Endothelial cell of umbilical vein (primary cell): ENCODE measurements at regions not wholly inside any gene's neighbourhood (a gene's known extent, or its start where the extent isn't known, plus 50 kb on each side); places are given as distances from the start of the nearest gene placed in this dataset.

Source experiments
- BruUV-seq: library from RNA; stranded (reverse); fragments of 400-500 nt; replicated peaks from 2 replicates; lab custom pipeline; 2021; lab: Mats Ljungman, UMichigan
- CTCF ChIA-PET: fragments of 300-600, 350-600 bp; sonication (Branson Sonifier 250); formaldehyde crosslinking; loops from one replicate; lab custom pipeline; 2021; ENCODE audit warnings: antibody characterized with exemption, inconsistent platforms; lab: Charles Lee
- POLR2A ChIA-PET: fragments of 300-600, 350-600 bp; sonication (Branson Sonifier 250); formaldehyde crosslinking; loops from one replicate; lab custom pipeline; 2021; ENCODE audit warnings: antibody characterized with exemption, inconsistent platforms; lab: Charles Lee
- DNase-seq: peaks from one replicate; pipeline ENCODE4 v3.0.0-alpha.2; 2011; ENCODE audit warnings: low read depth, low spot score
- FAIRE-seq: peaks from 2 replicates; lab custom pipeline; 2011; peaks lifted over from hg19 to GRCh38; lab: Jason Lieb, UNC
- H2AFZ ChIP-seq: 2 replicates; pipeline ENCODE4 v1.6.0; 2012; ENCODE audit warnings: low read depth, low read length, control low read depth, inconsistent platforms
- H3K27ac ChIP-seq: 2 replicates; pipeline ENCODE4 v1.5.1; 2011; ENCODE audit warnings: low read depth, mild to moderate bottlenecking, control low read depth, low read length, moderate library complexity; ENCODE audit not compliant: insufficient read depth
- H3K27me3 ChIP-seq, 2 experiments: 2 replicates each; pipeline versions ENCODE4 v1.6.0 to v1.6.1; 2011; ENCODE audit warnings: low read length in 2 of 2, mixed read lengths in 1 of 2; ENCODE audit not compliant: control insufficient read depth in 2 of 2, insufficient read depth in 2 of 2
- H3K36me3 ChIP-seq, 2 experiments: 2 replicates in 1 of 2; 3 replicates in 1 of 2; pipeline ENCODE4 v1.5.1; 2011; ENCODE audit warnings: low read length in 2 of 2, mild to moderate bottlenecking in 1 of 2, moderate library complexity in 1 of 2; ENCODE audit not compliant: control insufficient read depth in 2 of 2, insufficient read depth in 2 of 2; ENCODE audit errors: extremely low read depth in 1 of 2
- H3K4me1 ChIP-seq: 3 replicates; pipeline ENCODE4 v1.5.1; 2011; ENCODE audit warnings: mild to moderate bottlenecking, low read length; ENCODE audit not compliant: control insufficient read depth, insufficient read depth; ENCODE audit errors: extremely low read depth
- H3K4me2 ChIP-seq: 2 replicates; pipeline ENCODE4 v1.6.1; 2011; ENCODE audit warnings: low read length, control low read depth, mixed read lengths; ENCODE audit not compliant: insufficient read depth
- H3K4me3 ChIP-seq, 3 experiments: fragments of 200-600 bp in 1 of 3; sonication (generic), shearing (Covaris generic) in 1 of 3; replicated peaks in 1 of 3; 2 replicates each; pipeline ENCODE4 v1.5.1; 2011 to 2016; ENCODE audit warnings: control low read depth in 3 of 3, low read length in 3 of 3, mild to moderate bottlenecking in 2 of 3, inconsistent platforms in 1 of 3, low read depth in 1 of 3, moderate library complexity in 1 of 3; ENCODE audit not compliant: insufficient read depth in 1 of 3
- H3K79me2 ChIP-seq: 2 replicates; pipeline ENCODE4 v1.6.0; 2012; ENCODE audit warnings: low read length, inconsistent platforms; ENCODE audit not compliant: control insufficient read depth, insufficient read depth
- H3K9ac ChIP-seq: replicated peaks from 2 replicates; pipeline ENCODE3; 2011; ENCODE audit warnings: low read length, control low read depth; ENCODE audit not compliant: insufficient read depth; ENCODE audit errors: extremely low read depth
- H3K9me1 ChIP-seq: replicated peaks from 3 replicates; pipeline ENCODE4 v1.6.0; 2011; ENCODE audit warnings: mild to moderate bottlenecking, low read length; ENCODE audit not compliant: control insufficient read depth, insufficient read depth; ENCODE audit errors: extremely low read depth
- H3K9me3 ChIP-seq: replicated peaks from 2 replicates; pipeline ENCODE4 v1.5.1; 2012; ENCODE audit warnings: low read length, inconsistent platforms; ENCODE audit not compliant: control insufficient read depth, insufficient read depth
- H4K20me1 ChIP-seq: replicated peaks from 2 replicates; pipeline ENCODE3; 2011; ENCODE audit warnings: mild to moderate bottlenecking, low read length; ENCODE audit not compliant: control insufficient read depth, insufficient read depth; ENCODE audit errors: extremely low read depth
- CTCF ChIP-seq, 2 donors: IDR thresholded peaks; 1 replicate in 1 of 2; 2 replicates in 1 of 2; pipeline ENCODE4 v1.5.1; 2011; ENCODE audit warnings: low read length in 2 of 2, mild to moderate bottlenecking in 2 of 2, moderate library complexity in 2 of 2, control low read depth in 1 of 2, inconsistent platforms in 1 of 2, low read depth in 1 of 2; ENCODE audit not compliant: insufficient read depth in 1 of 2; ENCODE audit errors: extremely low read depth in 1 of 2
- EZH2 ChIP-seq: IDR thresholded peaks from 2 replicates; pipeline ENCODE4 v1.6.1; 2012; ENCODE audit warnings: borderline replicate concordance, low read depth, mild to moderate bottlenecking, moderate library complexity, low read length, inconsistent platforms; ENCODE audit not compliant: severe bottlenecking
- FOS ChIP-seq: IDR thresholded peaks from 2 replicates; pipeline ENCODE4 v1.6.1; 2011; ENCODE audit warnings: mild to moderate bottlenecking, low read length, moderate library complexity, borderline replicate concordance; ENCODE audit not compliant: insufficient read depth
- GATA2 ChIP-seq: IDR thresholded peaks from 2 replicates; pipeline ENCODE4 v1.7.0; 2011; ENCODE audit warnings: low read depth, mild to moderate bottlenecking, moderate library complexity, mixed read lengths, low read length; ENCODE audit not compliant: insufficient read length, insufficient read depth
- JUN ChIP-seq: IDR thresholded peaks from 2 replicates; pipeline ENCODE4 v1.6.1; 2011; ENCODE audit warnings: borderline replicate concordance, low read depth; ENCODE audit not compliant: insufficient read length, insufficient read depth
- MAX ChIP-seq: IDR thresholded peaks from 2 replicates; pipeline ENCODE4 v1.6.1; 2011; ENCODE audit not compliant: insufficient read depth, insufficient read length
- MYC ChIP-seq: IDR thresholded peaks from one replicate; pipeline ENCODE4 v1.6.1; 2011; ENCODE audit warnings: mild to moderate bottlenecking, low read depth, low read length
- POLR2A ChIP-seq: IDR thresholded peaks from 2 replicates; pipeline ENCODE4 v1.6.1; 2012; ENCODE audit warnings: low read depth, mild to moderate bottlenecking, control low read depth, low read length
- POLR2AphosphoS5 ChIP-seq: IDR thresholded peaks from 2 replicates; pipeline ENCODE4 v1.6.1; 2012; ENCODE audit warnings: low read depth, mild to moderate bottlenecking, control low read depth, low read length, moderate library complexity; ENCODE audit not compliant: insufficient read depth
- dilution Hi-C: fragments of 300-500 bp; cut with MboI; formaldehyde crosslinking; loops from one replicate; pipeline ENCODE4 v1.15.0; 2019; ENCODE audit warnings: low sequenced_read_pairs; ENCODE audit not compliant: extremely low pct_ligation_motif_present
- intact Hi-C: fragments of 100-400 bp; cut with micrococcal nuclease; formaldehyde crosslinking; loops from one replicate; pipeline ENCODE4 v1.10.0; 2022

GRCh38 chr7:51459809-51460208 lies 143.2 kb upstream of the COBL start:
- intact Hi-C loops = no loop called here
- dilution Hi-C loops = no loop called here
- Histone ChIP-seq H3K4me3 (no peak overlapping the region), H3K27ac (no peak overlapping the region), H3K9me1 (no peaks in the 10 kb centered on the region), H4K20me1 (no peaks in the 10 kb centered on the region), H2AFZ (no peak overlapping the region), H3K79me2 (no peaks in the 10 kb centered on the region), H3K27me3 (no peaks in the 10 kb centered on the region), H3K36me3 (no peaks in the 10 kb centered on the region), H3K9me3 (no peaks in the 10 kb centered on the region), H3K9ac (no peak overlapping the region), H3K4me1 (no peaks in the 10 kb centered on the region), H3K4me2 (no peak overlapping the region)
- FAIRE-seq = no peak
- no peak for DNase-seq
- TF ChIP-seq FOS = no peak
- no peak for TF ChIP-seq POLR2A
- no peak for TF ChIP-seq MAX
- no peak for TF ChIP-seq JUN
- no peak for TF ChIP-seq POLR2AphosphoS5
- no peak for TF ChIP-seq GATA2
- no peak for TF ChIP-seq MYC
- no peak for TF ChIP-seq EZH2
- TF ChIP-seq CTCF (IDR thresholded peaks at IDR 0.05; ENCODE audit: extremely low read depth in 1 of 2, insufficient read depth in 1 of 2, low read depth in 1 of 2, low read length in 2 of 2) = no peak
- CTCF ChIA-PET = no interaction called here
- no TSS peak for BruUV-seq
- POLR2A ChIA-PET = no interaction called here
